ENCODE measurements at regions not wholly inside any gene's neighbourhood (a gene's known extent, or its start where the extent isn't known, plus 50 kb on each side); places are given as distances from the start of the nearest gene placed in this dataset.

DNA sequence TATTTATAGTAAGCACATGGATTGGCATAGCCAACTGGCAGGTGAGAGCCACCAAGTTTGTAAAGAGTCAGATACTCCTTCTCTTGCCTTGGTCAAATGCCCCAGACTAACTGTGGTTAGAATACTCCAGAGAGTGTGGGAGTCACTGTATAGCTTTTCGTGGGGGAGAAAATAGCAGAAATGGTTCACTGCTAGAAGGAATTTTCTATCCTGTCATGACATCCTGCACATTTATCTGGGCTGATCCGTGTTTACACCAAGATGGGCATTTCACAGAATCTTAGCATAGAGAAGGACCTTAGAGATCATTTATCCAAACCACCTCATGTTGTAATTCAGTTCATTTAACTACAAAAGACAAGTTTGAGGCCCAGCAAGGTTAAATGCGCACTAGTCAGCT is 460.8 kb downstream of the ENC1 start:
- Histone ChIP-seq H2BK12ac (ENCODE audit: low read depth, low read length) (no peak overlapping the region), H3K27me3 (replicated peaks in 1 of 4; ENCODE audit: control insufficient read depth in 3 of 4, extremely low read depth in 1 of 4, insufficient read depth in 3 of 4, low read length in 3 of 4) (no peaks in the 10 kb centered on the region), H3K79me2 (ENCODE audit: control insufficient read depth in 1 of 2, insufficient read depth in 2 of 2, low read length in 2 of 2) (no peaks in the 10 kb centered on the region), H3K23ac (ENCODE audit: insufficient read length) (no peak overlapping the region), H3K4me1 (replicated peaks in 1 of 4; ENCODE audit: control insufficient read depth in 3 of 4, insufficient read depth in 4 of 4, low read length in 3 of 4) (no peaks in the 10 kb centered on the region), H4K91ac (replicated peaks; ENCODE audit: insufficient read length, low read length) (no peak overlapping the region), H4K8ac (ENCODE audit: extremely low read depth, insufficient read depth, low read length) (no peak overlapping the region), H3K14ac (ENCODE audit: insufficient read length) (no peak overlapping the region), H3K36me3 (ENCODE audit: control insufficient read depth in 2 of 4, insufficient read depth in 4 of 4, low read length in 3 of 4) (no peaks in the 10 kb centered on the region), H2BK5ac (ENCODE audit: low read depth, low read length) (no peak overlapping the region), H3K18ac (ENCODE audit: extremely low read depth, low read length) (no peak overlapping the region), H3K4me2 (ENCODE audit: insufficient read depth in 1 of 2, low read depth in 2 of 2, low read length in 2 of 2) (no peak overlapping the region), H2BK20ac (ENCODE audit: low read length) (no peak overlapping the region), H3K27ac (ENCODE audit: low read depth, low read length) (no peak overlapping the region), H3K4me3 (ENCODE audit: extremely low read depth in 1 of 4, insufficient read depth in 2 of 4, low read depth in 3 of 4, low read length in 4 of 4) (no peak overlapping the region), H3K9ac (replicated peaks in 1 of 4; ENCODE audit: extremely low read depth in 1 of 4, low read depth in 3 of 4, low read length in 3 of 4) (no peak overlapping the region), H4K20me1 (replicated peaks in 1 of 2; ENCODE audit: control insufficient read depth in 1 of 2, insufficient read depth in 2 of 2, low read length in 2 of 2) (no peaks in the 10 kb centered on the region), H3K9me3 (ENCODE audit: insufficient read depth in 2 of 2, low read depth in 1 of 2, low read length in 1 of 2) (no peaks in the 10 kb centered on the region), H3K56ac (replicated peaks; ENCODE audit: insufficient read length, low read depth, low read length) (no peak overlapping the region), H3K23me2 (ENCODE audit: low read depth, low read length) (no peaks in the 10 kb centered on the region), H2BK15ac (ENCODE audit: low read length) (no peak overlapping the region), H3K4ac (replicated peaks; ENCODE audit: insufficient read length, low read depth, low read length) (no peak overlapping the region), H4K5ac (ENCODE audit: insufficient read length, low read depth, low read length) (no peak overlapping the region), H3K79me1 (ENCODE audit: low read depth, low read length) (no peaks in the 10 kb centered on the region), H2AK5ac (ENCODE audit: low read depth, low read length) (no peak overlapping the region), H2BK120ac (replicated peaks; ENCODE audit: low read depth, low read length) (no peak overlapping the region), H2AFZ (ENCODE audit: low read length) (no peak overlapping the region)
- WGBS, 2 experiments (ENCODE audit: extremely low coverage in 1 of 2, insufficient coverage in 1 of 2, insufficient read length in 1 of 2, insufficient replicate concordance in 2 of 2, low coverage in 1 of 2, low lambda C conversion rate in 2 of 2, missing lambda C conversion rate in 1 of 2): 92% methylated on average over 3 of the region's 3 CpGs; no CpG with 5 or more reads in 1 of the 2 experiments
- ChIA-PET CTCF (ENCODE audit: partially characterized antibody) (no interaction called here), POLR2A (ENCODE audit: partially characterized antibody) (no interaction called here)
- no peak for FAIRE-seq
- no peak for DNase-seq (ENCODE audit: low read depth in 1 of 2, low spot score in 2 of 2)
- TF ChIP-seq CTBP2 (IDR thresholded peaks at IDR 0.05; ENCODE audit: borderline replicate concordance, insufficient read depth, insufficient read length, low read length) (no peak), MAFK (IDR thresholded peaks at IDR 0.05; ENCODE audit: low read depth, low read length) (no peak), RBBP5 (IDR thresholded peaks at IDR 0.05; ENCODE audit: borderline replicate concordance, low read depth, low read length) (no peak), BACH1 (IDR thresholded peaks at IDR 0.05; ENCODE audit: low read length) (no peak), JUN (IDR thresholded peaks at IDR 0.05; ENCODE audit: low read depth, low read length) (no peak), SP4 (IDR thresholded peaks at IDR 0.05; ENCODE audit: low read length) (no peak), CHD1 (IDR thresholded peaks at IDR 0.05; ENCODE audit: low read depth, low read length) (no peak), ATF3 (IDR thresholded peaks at IDR 0.05; ENCODE audit: insufficient read depth, low read depth, low read length) (no peak), SIRT6 (IDR thresholded peaks at IDR 0.05; ENCODE audit: low read length) (no peak), JUND (IDR thresholded peaks at IDR 0.05; ENCODE audit: low read length) (no peak), KDM5A (IDR thresholded peaks at IDR 0.05; ENCODE audit: low read length) (no peak), NRF1 (IDR thresholded peaks at IDR 0.05; ENCODE audit: low read depth, low read length) (no peak), RNF2 (IDR thresholded peaks at IDR 0.05; ENCODE audit: borderline replicate concordance, low read depth, low read length, missing control alignments, poor library complexity, severe bottlenecking) (no peak)
- TF ChIP-seq, protein P1, sequence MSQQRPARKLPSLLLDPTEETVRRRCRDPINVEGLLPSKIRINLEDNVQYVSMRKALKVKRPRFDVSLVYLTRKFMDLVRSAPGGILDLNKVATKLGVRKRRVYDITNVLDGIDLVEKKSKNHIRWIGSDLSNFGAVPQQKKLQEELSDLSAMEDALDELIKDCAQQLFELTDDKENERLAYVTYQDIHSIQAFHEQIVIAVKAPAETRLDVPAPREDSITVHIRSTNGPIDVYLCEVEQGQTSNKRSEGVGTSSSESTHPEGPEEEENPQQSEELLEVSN (IDR thresholded peaks at IDR 0.05): no peak
